GM20000 (cell line): ENCODE measurements at regions not wholly inside any gene's neighbourhood (a gene's known extent, or its start where the extent isn't known, plus 50 kb on each side); places are given as distances from the start of the nearest gene placed in this dataset.

Experiments used
- DNase-seq: peaks from one replicate; pipeline ENCODE4 v3.0.0; 2012; ENCODE audit warnings: low spot score
- CTCF ChIP-seq: IDR thresholded peaks from 2 replicates; pipeline ENCODE4 v1.5.1; 2012; ENCODE audit warnings: mild to moderate bottlenecking, control low read depth; ENCODE audit errors: extremely low read depth, missing control alignments

- TF ChIP-seq CTCF: no peak
- no peak for DNase-seq
These were observed 242.0 kb upstream of the ACTRT1 start for GRCh38 chrX:128294198-128294597.

- no peak for DNase-seq
- TF ChIP-seq CTCF: no peak
These were observed 235.5 kb upstream of the ACTRT1 start for GRCh38 chrX:128287693-128288092.

- DNase-seq: no peak
- TF ChIP-seq CTCF: no peak
These were observed 198.4 kb upstream of the ACTRT1 start for GRCh38 chrX:128250621-128251020.

GRCh38 chrX:128216364-128216763, 164.2 kb upstream of the ACTRT1 start:
- DNase-seq: no peak
- TF ChIP-seq CTCF: no peak

GRCh38 chrX:128165884-128166408, 113.7 kb upstream of the ACTRT1 start:
- no peak for DNase-seq
- no peak for TF ChIP-seq CTCF

GRCh38 chrX:128156204-128156603, 104.0 kb upstream of the ACTRT1 start:
- TF ChIP-seq CTCF: no peak
- no peak for DNase-seq

- no peak for TF ChIP-seq CTCF
- DNase-seq: no peak
These were observed 90.5 kb upstream of the ACTRT1 start for GRCh38 chrX:128142745-128143144.
